HCT116 (cell line): ENCODE measurements at regions not wholly inside any gene's neighbourhood (a gene's known extent, or its start where the extent isn't known, plus 50 kb on each side); places are given as distances from the start of the nearest gene placed in this dataset.

Experiments
- ATAC-seq: fragments of 200-7000 bp; cut with Tn5 transposase; 2 replicates; pipeline ENCODE4 v1.9.1; 2020; ENCODE audit warnings: mild to moderate bottlenecking, moderate library complexity
- BruUV-seq: library from RNA; stranded (reverse); fragments of 400-500 nt; replicated peaks from 2 replicates; lab custom pipeline; 2021; lab: Mats Ljungman, UMichigan
- CTCF ChIA-PET: fragments of 300-600 bp; sonication (Branson Sonifier 250); formaldehyde crosslinking; loops from one replicate; lab custom pipeline; 2021; ENCODE audit warnings: antibody characterized with exemption; lab: Charles Lee
- POLR2A ChIA-PET: fragments of 300-600, 350-600 bp; sonication (Branson Sonifier 250); formaldehyde crosslinking; loops from one replicate; lab custom pipeline; 2021; ENCODE audit warnings: antibody characterized with exemption; lab: Charles Lee
- RAD21 ChIA-PET, 2 experiments: fragments of 300-600 bp; sonication (Branson Sonifier 250); formaldehyde crosslinking; loops; one replicate each; lab custom pipeline; 2023; ENCODE audit warnings: low total read pairs in 2 of 2; ENCODE audit not compliant: uncharacterized antibody in 2 of 2, unreplicated experiment in 2 of 2, low non-redundant PET in 1 of 2; lab: Charles Lee
- DNase-seq: peaks from one replicate; pipeline ENCODE4 v3.0.0-alpha.2; 2010; ENCODE audit warnings: low read depth, low spot score
- H2AFZ ChIP-seq: fragments of 200-600 bp; shearing (Covaris generic), sonication (generic); 2 replicates; pipeline ENCODE4 v1.6.1; 2017; ENCODE audit warnings: low read depth, mixed run types, mixed read lengths, antibody characterized with exemption, low read length; ENCODE audit not compliant: poor library complexity, severe bottlenecking
- H3K27ac ChIP-seq: 2 replicates; pipeline ENCODE4 v1.5.1; 2012; ENCODE audit warnings: low read depth, low read length
- H3K27me3 ChIP-seq: fragments of 200-600 bp; sonication (generic); 2 replicates; pipeline ENCODE4 v1.6.1; 2016; ENCODE audit warnings: mixed run types, low read length, mixed read lengths; ENCODE audit not compliant: insufficient read depth
- H3K36me3 ChIP-seq, 2 experiments: fragments of 200-500 bp in 1 of 2; fragments of 200-600 bp in 1 of 2; sonication (Bioruptor generic) in 1 of 2; sonication (generic) in 1 of 2; 2 replicates each; pipeline versions ENCODE4 v1.5.1 to v1.6.1; 2014 to 2016; ENCODE audit warnings: low read length in 2 of 2, inconsistent platforms in 1 of 2, mixed read lengths in 1 of 2, mixed run types in 1 of 2; ENCODE audit not compliant: insufficient read depth in 2 of 2, control insufficient read depth in 1 of 2
- H3K4me1 ChIP-seq, 2 experiments: fragments of 200-600 bp in 1 of 2; sonication (generic) in 1 of 2; 2 replicates each; pipeline versions ENCODE4 v1.5.1 to v1.6.1; 2012 to 2017; ENCODE audit warnings: low read length in 2 of 2, inconsistent platforms in 1 of 2, mild to moderate bottlenecking in 1 of 2, mixed read lengths in 1 of 2, mixed run types in 1 of 2, moderate library complexity in 1 of 2; ENCODE audit not compliant: insufficient read depth in 2 of 2, control insufficient read depth in 1 of 2
- H3K4me2 ChIP-seq: fragments of 200-600 bp; sonication (generic); 2 replicates; pipeline ENCODE4 v1.6.1; 2017; ENCODE audit warnings: mixed run types, low read length, mixed read lengths
- H3K4me3 ChIP-seq, 2 experiments: fragments of 200-600 bp in 1 of 2; sonication (generic) in 1 of 2; replicated peaks in 1 of 2; 2 replicates each; pipeline ENCODE4 v1.5.1; 2011 to 2016; ENCODE audit warnings: low read length in 2 of 2, control low read depth in 1 of 2, low read depth in 1 of 2, mild to moderate bottlenecking in 1 of 2, mixed read lengths in 1 of 2, mixed run types in 1 of 2
- H3K79me2 ChIP-seq: fragments of 200-600 bp; sonication (generic); 2 replicates; pipeline ENCODE4 v1.6.1; 2017; ENCODE audit warnings: mild to moderate bottlenecking, mixed run types, low read length, moderate library complexity, mixed read lengths; ENCODE audit not compliant: insufficient read depth
- H3K9ac ChIP-seq: fragments of 200-600 bp; sonication (generic); 2 replicates; pipeline ENCODE4 v1.6.1; 2016; ENCODE audit warnings: low read length, mixed read lengths
- H3K9me2 ChIP-seq: fragments of 200-600 bp; sonication (generic), shearing (Covaris generic); 2 replicates; pipeline ENCODE4 v1.6.1; 2017; ENCODE audit warnings: mixed run types, mild to moderate bottlenecking, moderate library complexity; ENCODE audit not compliant: insufficient read depth
- H3K9me3 ChIP-seq, 2 experiments: fragments of 200-500 bp in 1 of 2; fragments of 200-600 bp in 1 of 2; sonication (Bioruptor generic) in 1 of 2; sonication (generic) in 1 of 2; 2 replicates each; pipeline ENCODE4 v1.6.1; 2014 to 2017; ENCODE audit warnings: low read length in 2 of 2, mixed read lengths in 2 of 2, inconsistent platforms in 1 of 2, low read depth in 1 of 2, mild to moderate bottlenecking in 1 of 2, mixed run types in 1 of 2, moderate library complexity in 1 of 2; ENCODE audit not compliant: control insufficient read depth in 1 of 2, insufficient read depth in 1 of 2
- H4K20me1 ChIP-seq: fragments of 200-600 bp; sonication (generic), shearing (Covaris generic); 2 replicates; pipeline ENCODE4 v1.6.1; 2017; ENCODE audit warnings: mixed run types, mild to moderate bottlenecking, moderate library complexity; ENCODE audit not compliant: insufficient read depth
- ATF3 ChIP-seq: IDR thresholded peaks from 2 replicates; pipeline ENCODE4 v1.6.1; 2012
- CBX3 ChIP-seq: IDR thresholded peaks from 2 replicates; pipeline ENCODE4 v1.6.1; 2012; ENCODE audit warnings: low read depth
- CEBPB ChIP-seq: IDR thresholded peaks from 2 replicates; pipeline ENCODE4 v1.6.1; 2012; ENCODE audit warnings: low read depth
- EZH2phosphoT487 ChIP-seq: fragments of 200-600 bp; IDR thresholded peaks from 2 replicates; pipeline ENCODE4 v1.6.1; 2018; ENCODE audit warnings: antibody characterized with exemption, borderline replicate concordance
- FOSL1 ChIP-seq: IDR thresholded peaks from 2 replicates; pipeline ENCODE4 v1.6.1; 2012; ENCODE audit warnings: low read depth
- POLR2A ChIP-seq: IDR thresholded peaks from 2 replicates; pipeline ENCODE4 v1.7.0; 2011; ENCODE audit warnings: borderline replicate concordance; ENCODE audit not compliant: insufficient read depth, insufficient read length; ENCODE audit errors: extremely low read depth
- POLR2AphosphoS5 ChIP-seq: IDR thresholded peaks from 2 replicates; pipeline ENCODE4 v1.6.1; 2011; ENCODE audit warnings: mild to moderate bottlenecking, low read depth, low read length, moderate library complexity
- SIN3A ChIP-seq: IDR thresholded peaks from 2 replicates; pipeline ENCODE4 v1.6.1; 2012; ENCODE audit warnings: low read depth
- SP1 ChIP-seq: IDR thresholded peaks from 2 replicates; pipeline ENCODE4 v1.6.1; 2012; ENCODE audit warnings: low read depth
- SRF ChIP-seq: IDR thresholded peaks from 2 replicates; pipeline ENCODE4 v1.6.1; 2012; ENCODE audit warnings: low read depth
- TCF7L2 ChIP-seq: IDR thresholded peaks from 2 replicates; pipeline ENCODE4 v1.7.0; 2011; ENCODE audit warnings: borderline replicate concordance, inconsistent platforms; ENCODE audit not compliant: insufficient read depth, insufficient read length; ENCODE audit errors: extremely low read depth
- ZNF274 ChIP-seq: fragments of 200-500 bp; sonication (Bioruptor generic); IDR thresholded peaks from 2 replicates; pipeline ENCODE4 v1.6.1; 2014; ENCODE audit warnings: mild to moderate bottlenecking, low read depth, low read length, inconsistent platforms
- intact Hi-C: fragments of 100-400 bp; cut with micrococcal nuclease; formaldehyde crosslinking; loops from 2 replicates; pipeline ENCODE4 v1.10.0; 2022
- TF ChIP-seq, protein P1 (sequence below), 3 experiments: fragments of 200-600 bp in 1 of 3; sonication (generic) in 1 of 3; IDR thresholded peaks in 2 of 3; conservative IDR thresholded peaks in 1 of 3; 2 replicates each; pipeline ENCODE4 v1.5.1; 2012 to 2017; ENCODE audit warnings: low read depth in 2 of 3, low read length in 2 of 3, antibody characterized with exemption in 1 of 3, borderline replicate concordance in 1 of 3, control low read depth in 1 of 3, mild to moderate bottlenecking in 1 of 3, mixed read lengths in 1 of 3, mixed run types in 1 of 3, moderate library complexity in 1 of 3; ENCODE audit not compliant: insufficient read depth in 1 of 3

DNA sequence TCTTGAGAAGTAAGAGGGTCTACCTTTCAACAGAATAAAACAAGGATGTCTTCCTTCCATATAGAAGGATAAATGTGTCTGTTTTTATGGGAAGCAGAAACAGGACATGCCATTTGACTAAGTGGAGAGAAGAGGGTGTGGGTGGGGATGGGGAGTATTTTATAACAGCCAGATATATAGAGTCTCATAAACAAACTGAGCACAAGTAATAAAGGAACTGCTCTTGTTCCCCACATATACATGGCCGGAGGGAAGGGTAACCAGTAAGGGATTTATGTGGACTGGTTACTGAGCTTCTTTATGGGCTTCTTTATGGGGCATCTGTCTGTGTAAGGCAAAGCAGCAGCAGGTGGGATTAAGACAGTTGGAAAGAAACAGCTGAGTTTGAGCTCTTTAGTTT lies 558.1 kb downstream of the REEP3 start:
- no peaks in the 10 kb centered on the region for H3K9me3 ChIP-seq
- ChIA-PET POLR2A (no interaction called here), CTCF (no interaction called here), RAD21 (no interaction called here)
- intact Hi-C loops = no loop called here
- no peak overlapping the region for H3K4me2 ChIP-seq
- no peak for ATAC-seq
- H3K4me1 ChIP-seq = no peaks in the 10 kb centered on the region
- H3K27ac ChIP-seq = no peak overlapping the region
- no peak overlapping the region for H3K9ac ChIP-seq
- no TSS peak for BruUV-seq
- no peaks in the 10 kb centered on the region for H3K36me3 ChIP-seq
- H3K9me2 ChIP-seq = no peaks in the 10 kb centered on the region; the same call in 1 of the 2 replicates
- no peak for DNase-seq
- peaks cover 4% of the 10 kb centered on the region; the same call in 1 of the 2 replicates for H3K27me3 ChIP-seq
- no peaks in the 10 kb centered on the region for H4K20me1 ChIP-seq
- no peak overlapping the region for H2AFZ ChIP-seq
- H3K79me2 ChIP-seq = no peaks in the 10 kb centered on the region
- H3K4me3 ChIP-seq = no peak overlapping the region
- TF ChIP-seq SIN3A (no peak), EZH2phosphoT487 (no peak), ATF3 (no peak), POLR2AphosphoS5 (no peak), FOSL1 (no peak), ZNF274 (no peak), TCF7L2 (no peak), SP1 (no peak), CBX3 (no peak), SRF (no peak), CEBPB (no peak), POLR2A (no peak)
- TF ChIP-seq, protein P1, sequence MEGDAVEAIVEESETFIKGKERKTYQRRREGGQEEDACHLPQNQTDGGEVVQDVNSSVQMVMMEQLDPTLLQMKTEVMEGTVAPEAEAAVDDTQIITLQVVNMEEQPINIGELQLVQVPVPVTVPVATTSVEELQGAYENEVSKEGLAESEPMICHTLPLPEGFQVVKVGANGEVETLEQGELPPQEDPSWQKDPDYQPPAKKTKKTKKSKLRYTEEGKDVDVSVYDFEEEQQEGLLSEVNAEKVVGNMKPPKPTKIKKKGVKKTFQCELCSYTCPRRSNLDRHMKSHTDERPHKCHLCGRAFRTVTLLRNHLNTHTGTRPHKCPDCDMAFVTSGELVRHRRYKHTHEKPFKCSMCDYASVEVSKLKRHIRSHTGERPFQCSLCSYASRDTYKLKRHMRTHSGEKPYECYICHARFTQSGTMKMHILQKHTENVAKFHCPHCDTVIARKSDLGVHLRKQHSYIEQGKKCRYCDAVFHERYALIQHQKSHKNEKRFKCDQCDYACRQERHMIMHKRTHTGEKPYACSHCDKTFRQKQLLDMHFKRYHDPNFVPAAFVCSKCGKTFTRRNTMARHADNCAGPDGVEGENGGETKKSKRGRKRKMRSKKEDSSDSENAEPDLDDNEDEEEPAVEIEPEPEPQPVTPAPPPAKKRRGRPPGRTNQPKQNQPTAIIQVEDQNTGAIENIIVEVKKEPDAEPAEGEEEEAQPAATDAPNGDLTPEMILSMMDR (IDR thresholded peaks at IDR 0.05 in 2 of 3, conservative IDR thresholded peaks at IDR 0.05 in 1 of 3; ENCODE audit: borderline replicate concordance in 1 of 3, insufficient read depth in 1 of 3, low read depth in 2 of 3, low read length in 2 of 3) = no peak
- TF ChIP-seq, all 23 proteins: peak for 0
